ENCODE measurements at regions not wholly inside any gene's neighbourhood (a gene's known extent, or its start where the extent isn't known, plus 50 kb on each side); places are given as distances from the start of the nearest gene placed in this dataset.

- no peaks in the 10 kb centered on the region for H3F3A ChIP-seq (ENCODE audit: insufficient read depth, low read length)
- no peaks in the 10 kb centered on the region for H3K79me2 ChIP-seq (ENCODE audit: insufficient read depth, low read length)
- H3K4me3 ChIP-seq (ENCODE audit: low read depth, low read length, poor library complexity, severe bottlenecking): no peak overlapping the region
- no peak overlapping the region for H3K27ac ChIP-seq (ENCODE audit: low read depth, low read length, poor library complexity, severe bottlenecking)
- no peaks in the 10 kb centered on the region for H3K9me2 ChIP-seq (ENCODE audit: low read depth, low read length)
- no peaks in the 10 kb centered on the region for H3K9me3 ChIP-seq (ENCODE audit: low read length)
- H3K27me3 ChIP-seq (ENCODE audit: insufficient read depth, low read length): no peaks in the 10 kb centered on the region
- H3K4me1 ChIP-seq (ENCODE audit: insufficient read depth, low read length, severe bottlenecking): no peaks in the 10 kb centered on the region
- TF ChIP-seq EZH2 (IDR thresholded peaks at IDR 0.05; ENCODE audit: borderline replicate concordance, low read length): no peak
- no peak overlapping the region for H3K9ac ChIP-seq (ENCODE audit: low read length)
- H3K4me2 ChIP-seq (ENCODE audit: low read length): no peak overlapping the region
- no peaks in the 10 kb centered on the region for H3K36me3 ChIP-seq (ENCODE audit: insufficient read depth, low read length)
- no peak overlapping the region for H2AFZ ChIP-seq (ENCODE audit: low read length)
- no peaks in the 10 kb centered on the region for H4K20me1 ChIP-seq (ENCODE audit: insufficient read depth, low read length)
These were observed 224.8 kb upstream of the FN1 start for GRCh38 chr2:215660687-215661086.

- TF ChIP-seq EZH2 (IDR thresholded peaks at IDR 0.05; ENCODE audit: borderline replicate concordance, low read length) (no peak), CTCF (IDR thresholded peaks at IDR 0.05; ENCODE audit: low read length) (no peak)
- no peaks in the 10 kb centered on the region for H3F3A ChIP-seq (ENCODE audit: insufficient read depth, low read length)
These were observed 223.8 kb upstream of the FN1 start for GRCh38 chr2:215659650-215660049.

DNA sequence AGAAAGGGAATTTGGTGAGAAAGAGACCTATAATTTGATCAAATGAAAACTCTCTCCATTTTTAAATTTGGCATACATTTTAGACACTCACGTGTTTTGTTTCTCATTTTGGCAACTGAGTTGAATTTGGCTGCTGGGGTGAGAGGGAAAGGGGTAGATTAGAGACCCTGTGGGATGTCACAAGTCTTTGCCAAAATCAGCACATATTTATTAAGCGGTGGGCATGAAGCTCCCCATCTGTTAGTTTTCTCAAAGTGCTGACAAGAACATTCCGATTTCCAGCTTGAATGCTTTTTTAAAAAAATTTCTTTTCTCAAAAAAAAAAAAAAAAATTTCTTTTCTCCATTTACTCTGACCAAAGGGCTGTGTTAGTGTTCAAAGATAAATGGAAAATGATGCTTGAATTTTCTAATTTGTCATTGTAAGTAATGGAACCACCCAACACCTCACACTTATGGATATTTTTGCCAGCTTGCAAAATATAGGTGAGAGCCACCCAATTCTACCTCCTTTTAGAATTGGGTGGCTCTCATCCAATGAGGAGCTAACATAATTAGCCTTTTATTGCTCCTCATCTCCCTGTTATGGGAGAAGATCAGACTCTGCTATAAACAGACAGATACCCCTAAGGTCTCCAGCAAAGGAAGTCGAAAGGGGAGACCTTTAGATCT is 222.9 kb upstream of the FN1 start:
- TF ChIP-seq EZH2 (IDR thresholded peaks at IDR 0.05; ENCODE audit: borderline replicate concordance, low read length) (no peak), CTCF (IDR thresholded peaks at IDR 0.05; ENCODE audit: low read length) (no peak)
- no peak overlapping the region for H2AFZ ChIP-seq (ENCODE audit: low read length)
- H4K20me1 ChIP-seq (ENCODE audit: insufficient read depth, low read length): no peaks in the 10 kb centered on the region
- H3K79me2 ChIP-seq (ENCODE audit: insufficient read depth, low read length): no peaks in the 10 kb centered on the region
- no peak overlapping the region for H3K9ac ChIP-seq (ENCODE audit: low read length)
- H3K36me3 ChIP-seq (ENCODE audit: insufficient read depth, low read length): no peaks in the 10 kb centered on the region
- H3K27ac ChIP-seq (ENCODE audit: low read depth, low read length, poor library complexity, severe bottlenecking): no peak overlapping the region
- no peaks in the 10 kb centered on the region for H3K27me3 ChIP-seq (ENCODE audit: insufficient read depth, low read length)
- no peaks in the 10 kb centered on the region for H3F3A ChIP-seq (ENCODE audit: insufficient read depth, low read length)
- no peaks in the 10 kb centered on the region for H3K9me3 ChIP-seq (ENCODE audit: low read length)
- H3K4me2 ChIP-seq (ENCODE audit: low read length): no peak overlapping the region
- H3K9me2 ChIP-seq (ENCODE audit: low read depth, low read length): no peaks in the 10 kb centered on the region
- H3K4me3 ChIP-seq (ENCODE audit: low read depth, low read length, poor library complexity, severe bottlenecking): no peak overlapping the region
- H3K4me1 ChIP-seq (ENCODE audit: insufficient read depth, low read length, severe bottlenecking): no peaks in the 10 kb centered on the region

More at GRCh38 chr2:215659650-215660049, 223.8 kb upstream of the FN1 start:
- Histone ChIP-seq H3K4me2 (ENCODE audit: low read length) (no peak overlapping the region), H3K9me2 (ENCODE audit: low read depth, low read length) (no peaks in the 10 kb centered on the region), H3K4me1 (ENCODE audit: insufficient read depth, low read length, severe bottlenecking) (no peaks in the 10 kb centered on the region), H3K9ac (ENCODE audit: low read length) (no peak overlapping the region), H2AFZ (ENCODE audit: low read length) (no peak overlapping the region), H3K9me3 (ENCODE audit: low read length) (no peaks in the 10 kb centered on the region), H3K79me2 (ENCODE audit: insufficient read depth, low read length) (no peaks in the 10 kb centered on the region), H3K4me3 (ENCODE audit: low read depth, low read length, poor library complexity, severe bottlenecking) (no peak overlapping the region), H3K36me3 (ENCODE audit: insufficient read depth, low read length) (no peaks in the 10 kb centered on the region), H4K20me1 (ENCODE audit: insufficient read depth, low read length) (no peaks in the 10 kb centered on the region), H3K27ac (ENCODE audit: low read depth, low read length, poor library complexity, severe bottlenecking) (no peak overlapping the region), H3K27me3 (ENCODE audit: insufficient read depth, low read length) (no peaks in the 10 kb centered on the region)

GRCh38 chr2:215657844-215658243 is 222.0 kb upstream of the FN1 start:
- no peak overlapping the region for H3K9ac ChIP-seq (ENCODE audit: low read length)
- H3K4me3 ChIP-seq (ENCODE audit: low read depth, low read length, poor library complexity, severe bottlenecking): no peak overlapping the region
- no peak overlapping the region for H3K4me2 ChIP-seq (ENCODE audit: low read length)
- H3K4me1 ChIP-seq (ENCODE audit: insufficient read depth, low read length, severe bottlenecking): no peaks in the 10 kb centered on the region
- no peak overlapping the region for H3K27ac ChIP-seq (ENCODE audit: low read depth, low read length, poor library complexity, severe bottlenecking)
- no peaks in the 10 kb centered on the region for H3F3A ChIP-seq (ENCODE audit: insufficient read depth, low read length)
- H3K9me3 ChIP-seq (ENCODE audit: low read length): no peaks in the 10 kb centered on the region
- H4K20me1 ChIP-seq (ENCODE audit: insufficient read depth, low read length): no peaks in the 10 kb centered on the region
- no peaks in the 10 kb centered on the region for H3K36me3 ChIP-seq (ENCODE audit: insufficient read depth, low read length)
- H3K9me2 ChIP-seq (ENCODE audit: low read depth, low read length): no peaks in the 10 kb centered on the region
- H2AFZ ChIP-seq (ENCODE audit: low read length): no peak overlapping the region
- no peak for TF ChIP-seq CTCF (IDR thresholded peaks at IDR 0.05; ENCODE audit: low read length)
- TF ChIP-seq EZH2 (IDR thresholded peaks at IDR 0.05; ENCODE audit: borderline replicate concordance, low read length): no peak
- H3K27me3 ChIP-seq (ENCODE audit: insufficient read depth, low read length): no peaks in the 10 kb centered on the region
- no peaks in the 10 kb centered on the region for H3K79me2 ChIP-seq (ENCODE audit: insufficient read depth, low read length)
